Muscle layer of duodenum (tissue), 2 donors: ENCODE measurements at regions not wholly inside any gene's neighbourhood (a gene's known extent, or its start where the extent isn't known, plus 50 kb on each side); places are given as distances from the start of the nearest gene placed in this dataset.
"Not testable (repeated sequence)": the region's sequence is repeated elsewhere in the genome, so short reads cannot be mapped to it uniquely, and the experiment has no call there.

ENCODE experiments used
- H3K27ac ChIP-seq: one replicate; pipeline ENCODE4 v1.7.0; 2013; ENCODE audit warnings: mild to moderate bottlenecking, low read length
- H3K27me3 ChIP-seq: one replicate; pipeline ENCODE4 v1.7.0; 2013; ENCODE audit warnings: low read depth, mild to moderate bottlenecking, control low read depth, low read length
- H3K36me3 ChIP-seq, 2 donors: one replicate each; pipeline ENCODE4 v1.7.0; 2013; ENCODE audit warnings: low read length in 2 of 2, control low read depth in 1 of 2, mild to moderate bottlenecking in 1 of 2; ENCODE audit not compliant: insufficient read depth in 2 of 2, control insufficient read depth in 1 of 2
- H3K4me1 ChIP-seq, 2 donors: one replicate each; pipeline ENCODE4 v1.7.0; 2013; ENCODE audit warnings: low read length in 2 of 2, mild to moderate bottlenecking in 2 of 2, control low read depth in 1 of 2, moderate library complexity in 1 of 2; ENCODE audit not compliant: insufficient read depth in 2 of 2, control insufficient read depth in 1 of 2
- H3K4me3 ChIP-seq, 2 donors: one replicate each; pipeline ENCODE4 v1.7.0; 2013; ENCODE audit warnings: low read length in 2 of 2, low read depth in 1 of 2, mild to moderate bottlenecking in 1 of 2
- H3K9me3 ChIP-seq, 2 donors: one replicate each; pipeline ENCODE4 v1.7.0; 2013; ENCODE audit warnings: low read length in 2 of 2, control low read depth in 1 of 2, mild to moderate bottlenecking in 1 of 2; ENCODE audit not compliant: control insufficient read depth in 1 of 2
- donor health status: healthy.

DNA sequence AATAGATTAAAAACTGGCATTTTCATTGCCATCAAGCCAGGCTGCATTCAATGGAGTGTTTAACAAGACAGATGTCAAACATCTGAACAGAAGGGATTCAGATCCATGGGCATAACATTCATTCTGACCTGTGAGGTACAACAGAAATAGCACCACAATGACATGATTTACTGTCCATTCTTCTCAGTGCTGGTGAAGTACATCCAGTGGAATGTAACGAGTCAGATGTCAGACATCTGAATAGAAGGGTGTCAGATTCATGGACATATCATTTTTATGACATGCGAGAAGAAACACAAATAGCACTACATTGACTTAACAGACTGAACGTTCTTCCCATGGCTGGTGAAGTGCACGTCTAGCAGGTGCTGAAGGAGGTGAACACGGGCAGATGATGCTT, 186.4 kb downstream of the PPP4R3C start:
- H3K27ac ChIP-seq: no peak overlapping the region
- H3K36me3 ChIP-seq: no peaks in the 10 kb centered on the region
- H3K27me3 ChIP-seq: no peaks in the 10 kb centered on the region
- H3K4me3 ChIP-seq: no peak overlapping the region
- no peaks in the 10 kb centered on the region for H3K4me1 ChIP-seq
- H3K9me3 ChIP-seq: no peaks in the 10 kb centered on the region

DNA sequence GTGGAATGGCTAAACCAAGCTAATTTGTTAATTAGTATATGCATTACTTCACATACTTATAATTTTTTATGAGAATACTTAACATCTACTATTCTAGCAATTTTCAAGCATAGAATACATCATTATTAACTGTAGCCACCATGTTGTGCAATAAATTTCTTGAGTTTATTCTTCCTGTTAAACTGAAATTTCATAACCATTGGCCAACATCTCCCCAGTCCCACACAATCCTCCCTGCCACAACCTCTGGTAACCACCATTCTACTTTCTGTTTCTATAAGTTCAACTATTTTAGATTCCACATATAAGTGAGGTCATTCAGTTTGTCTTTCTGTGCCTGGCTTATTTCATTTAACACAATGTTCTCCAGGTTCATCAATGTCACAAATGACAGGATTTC, 208.5 kb downstream of the PPP4R3C start:
- H3K4me3 ChIP-seq: no peak overlapping the region
- H3K36me3 ChIP-seq: no peaks in the 10 kb centered on the region
- no peaks in the 10 kb centered on the region for H3K27me3 ChIP-seq
- H3K9me3 ChIP-seq: no peaks in the 10 kb centered on the region
- H3K4me1 ChIP-seq: no peaks in the 10 kb centered on the region
- no peak overlapping the region for H3K27ac ChIP-seq

DNA sequence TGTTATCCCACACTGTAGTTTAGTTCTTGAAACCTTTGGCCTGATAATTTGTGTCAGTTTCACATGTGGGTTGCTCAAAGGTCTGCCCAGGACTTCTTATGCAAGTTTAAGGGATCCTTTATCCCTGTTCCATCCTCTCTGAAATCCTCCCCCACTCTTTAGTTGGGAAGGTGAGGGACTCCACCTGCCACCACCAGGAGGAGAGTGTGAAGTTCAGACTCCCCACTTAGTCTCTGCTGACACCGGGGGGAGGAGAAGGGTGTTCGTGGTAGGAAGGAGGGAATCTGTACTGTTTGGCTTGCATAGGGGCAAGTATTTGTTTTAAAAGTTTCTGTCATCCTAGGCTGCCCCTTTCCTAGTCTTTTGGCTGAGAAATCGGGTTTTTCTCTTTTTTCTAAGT, 211.8 kb downstream of the PPP4R3C start:
- no peaks in the 10 kb centered on the region for H3K9me3 ChIP-seq
- no peak overlapping the region for H3K4me3 ChIP-seq
- no peaks in the 10 kb centered on the region for H3K36me3 ChIP-seq
- no peaks in the 10 kb centered on the region for H3K27me3 ChIP-seq
- H3K4me1 ChIP-seq: no peaks in the 10 kb centered on the region
- no peak overlapping the region for H3K27ac ChIP-seq

GRCh38 chrX:27242581-27242980, 220.6 kb downstream of the PPP4R3C start:
- H3K27ac ChIP-seq: no peak overlapping the region
- H3K36me3 ChIP-seq: no peaks in the 10 kb centered on the region
- H3K27me3 ChIP-seq: no peaks in the 10 kb centered on the region
- H3K4me1 ChIP-seq: no peaks in the 10 kb centered on the region
- H3K9me3 ChIP-seq: peaks cover 0 to 2% of the 10 kb centered on the region in 2 donors
- H3K4me3 ChIP-seq: no peak overlapping the region

DNA sequence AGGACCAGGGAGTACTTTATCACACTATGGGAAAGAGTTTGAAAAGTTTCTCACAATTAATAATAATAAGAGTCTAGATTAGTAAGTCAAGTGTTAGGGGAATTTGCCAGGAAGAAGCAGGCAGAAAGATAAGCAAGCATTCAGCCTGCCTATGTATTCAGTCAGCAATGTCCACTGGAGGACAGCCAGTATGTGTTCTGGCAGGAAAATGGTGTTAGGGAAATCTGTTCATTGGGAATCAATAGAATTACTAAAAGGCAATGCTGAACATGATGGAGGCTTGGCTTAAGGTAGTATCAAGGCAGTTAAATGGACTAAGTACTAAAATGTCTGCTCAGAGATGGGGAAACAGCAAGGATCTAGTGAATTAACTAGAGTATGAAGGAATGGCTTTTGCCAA, 221.2 kb downstream of the PPP4R3C start:
- Histone ChIP-seq H3K4me3 (no peak overlapping the region), H3K27me3 (no peaks in the 10 kb centered on the region), H3K9me3 (peaks cover 0 to 2% of the 10 kb centered on the region in 2 donors), H3K4me1 (no peaks in the 10 kb centered on the region), H3K27ac (no peak overlapping the region), H3K36me3 (no peaks in the 10 kb centered on the region)

- H3K27ac ChIP-seq, H3K9me3 ChIP-seq, H3K27me3 ChIP-seq, H3K4me1 ChIP-seq, H3K36me3 ChIP-seq, H3K4me3 ChIP-seq: not testable (repeated sequence)
These were observed 223.1 kb downstream of the PPP4R3C start for GRCh38 chrX:27240042-27240441.

- Histone ChIP-seq H3K27me3 (no peaks in the 10 kb centered on the region), H3K27ac (no peak overlapping the region), H3K9me3 (peaks cover 0 to 2% of the 10 kb centered on the region in 2 donors), H3K4me3 (no peak overlapping the region), H3K4me1 (no peaks in the 10 kb centered on the region), H3K36me3 (no peaks in the 10 kb centered on the region)
These were observed 226.5 kb downstream of the PPP4R3C start for GRCh38 chrX:27236681-27237080.

DNA sequence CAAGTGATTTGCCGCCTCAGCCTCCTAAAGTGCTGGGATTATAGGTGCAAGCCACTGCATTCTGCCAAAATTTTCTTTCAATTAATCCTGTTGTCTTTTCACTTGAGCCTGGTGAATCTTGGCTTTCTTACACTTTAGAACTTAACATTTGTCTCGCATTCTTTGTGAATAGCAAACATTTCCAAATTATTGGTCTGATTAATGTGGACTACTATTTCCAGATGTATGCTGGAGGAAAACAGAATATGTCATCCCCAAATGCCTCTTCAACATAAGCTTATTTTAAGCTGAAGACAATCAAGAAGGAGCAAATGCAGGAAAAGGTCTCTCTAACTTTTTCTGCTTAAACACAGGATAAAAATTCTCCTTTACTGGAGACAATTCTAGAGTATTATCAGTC, 233.4 kb downstream of the PPP4R3C start:
- Histone ChIP-seq H3K36me3 (no peaks in the 10 kb centered on the region), H3K27ac (no peak overlapping the region), H3K27me3 (no peaks in the 10 kb centered on the region), H3K4me3 (no peak overlapping the region), H3K9me3 (no peaks in the 10 kb centered on the region), H3K4me1 (no peaks in the 10 kb centered on the region)

GRCh38 chrX:27222661-27223060, 240.5 kb downstream of the PPP4R3C start:
- Histone ChIP-seq H3K27ac (no peak overlapping the region), H3K4me1 (no peaks in the 10 kb centered on the region), H3K4me3 (no peak overlapping the region), H3K27me3 (no peaks in the 10 kb centered on the region), H3K36me3 (no peaks in the 10 kb centered on the region), H3K9me3 (peaks cover 0 to 3% of the 10 kb centered on the region in 2 donors)

GRCh38 chrX:27186671-27187070, 276.5 kb downstream of the PPP4R3C start:
- H3K36me3 ChIP-seq: no peaks in the 10 kb centered on the region
- H3K9me3 ChIP-seq: no peaks in the 10 kb centered on the region
- no peak overlapping the region for H3K27ac ChIP-seq
- H3K27me3 ChIP-seq: no peaks in the 10 kb centered on the region
- no peak overlapping the region for H3K4me3 ChIP-seq
- no peaks in the 10 kb centered on the region for H3K4me1 ChIP-seq

DNA sequence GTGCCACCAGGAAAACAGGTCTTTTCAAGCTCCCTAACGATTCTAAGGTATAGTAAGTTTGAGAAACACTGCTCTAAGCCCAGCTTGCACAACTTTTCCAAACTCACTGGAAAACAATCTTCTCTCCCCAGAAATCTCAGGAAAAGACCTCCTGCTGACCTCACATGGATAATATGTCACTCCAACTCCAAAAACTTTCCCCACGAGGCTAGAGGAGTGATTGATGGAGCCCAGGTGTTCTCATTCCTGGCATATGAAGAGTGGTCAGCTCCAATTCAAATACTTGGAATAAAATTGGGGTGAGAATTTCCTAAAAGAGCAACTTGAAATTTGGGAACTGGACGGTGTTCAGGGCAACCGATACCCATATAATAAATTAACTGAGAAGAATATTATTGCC, 299.9 kb downstream of the PPP4R3C start:
- no peak overlapping the region for H3K4me3 ChIP-seq
- no peaks in the 10 kb centered on the region for H3K27me3 ChIP-seq
- H3K9me3 ChIP-seq: no peaks in the 10 kb centered on the region
- no peak overlapping the region for H3K27ac ChIP-seq
- H3K36me3 ChIP-seq: no peaks in the 10 kb centered on the region
- no peaks in the 10 kb centered on the region for H3K4me1 ChIP-seq

- no peak overlapping the region for H3K27ac ChIP-seq
- H3K4me1 ChIP-seq: no peaks in the 10 kb centered on the region
- no peak overlapping the region for H3K4me3 ChIP-seq
- no peaks in the 10 kb centered on the region for H3K36me3 ChIP-seq
- no peaks in the 10 kb centered on the region for H3K9me3 ChIP-seq
- no peaks in the 10 kb centered on the region for H3K27me3 ChIP-seq
These were observed 300.6 kb downstream of the PPP4R3C start for GRCh38 chrX:27162496-27162895.
